NCI-H2196 (cell line): ENCODE measurements at regions not wholly inside any gene's neighbourhood (a gene's known extent, or its start where the extent isn't known, plus 50 kb on each side); places are given as distances from the start of the nearest gene placed in this dataset.
"Not testable (repeated sequence)": the region's sequence is repeated elsewhere in the genome, so short reads cannot be mapped to it uniquely, and the experiment has no call there.

Source experiments
- DNase-seq: peaks from one replicate; lab custom pipeline; 2025; ENCODE audit not compliant: unreplicated experiment; lab: John Stamatoyannopoulos, UW

DNA sequence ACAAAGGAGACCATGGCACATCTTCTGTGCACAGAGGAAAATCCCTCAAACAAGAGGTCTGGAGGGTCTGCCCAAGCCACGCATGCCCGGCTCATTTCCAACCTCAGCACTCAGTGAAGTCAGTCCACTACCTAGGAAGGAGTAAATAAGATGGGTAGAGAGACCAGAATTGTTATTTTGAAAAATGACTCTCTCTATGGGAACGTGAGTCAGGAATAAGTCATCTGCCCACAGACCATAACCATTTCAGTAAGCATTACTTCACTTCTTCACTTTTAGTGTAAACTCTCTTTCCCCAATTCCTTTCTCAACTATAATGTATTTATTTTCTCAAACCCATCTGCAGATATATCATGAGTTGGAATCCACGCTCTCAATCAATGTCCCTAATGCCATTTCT is 1039.9 kb upstream of the USP15 start:
- DNase-seq, result no peak

DNA sequence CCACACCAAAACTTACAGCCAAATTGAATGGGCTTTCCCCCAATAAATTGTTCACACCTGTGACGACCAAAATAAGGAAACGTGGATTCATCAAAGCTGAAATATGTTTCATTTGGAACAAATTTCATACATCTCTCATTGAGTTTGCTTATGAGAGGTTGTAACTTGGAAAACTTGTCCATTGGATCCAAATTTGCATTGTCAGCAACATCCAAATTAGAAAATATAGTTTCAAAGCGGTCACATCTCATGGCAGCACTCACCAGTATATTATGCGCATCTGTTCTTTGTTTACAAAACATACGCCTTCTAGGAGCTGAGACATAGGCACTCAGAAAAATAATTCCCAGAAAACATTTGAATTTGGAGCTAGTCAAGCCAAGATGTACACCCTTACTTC is 1028.2 kb upstream of the USP15 start:
- DNase-seq, result no peak

DNA sequence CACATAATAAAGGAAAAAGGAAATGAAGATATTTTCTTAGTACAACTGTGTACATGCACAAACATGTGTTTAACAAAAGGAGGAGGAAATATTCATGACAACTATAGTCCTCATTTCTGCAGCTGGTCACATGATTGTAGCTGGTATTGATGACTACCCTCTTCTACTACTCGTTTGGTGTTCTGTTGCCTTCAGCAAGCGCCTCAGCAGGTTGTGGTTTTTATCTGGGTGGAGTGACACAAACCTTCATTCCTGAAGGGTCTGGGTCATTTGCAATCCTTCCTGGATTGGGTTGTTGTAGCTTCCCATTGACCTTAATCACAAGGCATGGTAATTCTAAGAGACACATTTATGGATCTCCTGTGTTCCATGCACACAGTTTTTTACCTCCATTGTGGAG is 1009.9 kb upstream of the USP15 start:
- DNase-seq, result no peak

DNA sequence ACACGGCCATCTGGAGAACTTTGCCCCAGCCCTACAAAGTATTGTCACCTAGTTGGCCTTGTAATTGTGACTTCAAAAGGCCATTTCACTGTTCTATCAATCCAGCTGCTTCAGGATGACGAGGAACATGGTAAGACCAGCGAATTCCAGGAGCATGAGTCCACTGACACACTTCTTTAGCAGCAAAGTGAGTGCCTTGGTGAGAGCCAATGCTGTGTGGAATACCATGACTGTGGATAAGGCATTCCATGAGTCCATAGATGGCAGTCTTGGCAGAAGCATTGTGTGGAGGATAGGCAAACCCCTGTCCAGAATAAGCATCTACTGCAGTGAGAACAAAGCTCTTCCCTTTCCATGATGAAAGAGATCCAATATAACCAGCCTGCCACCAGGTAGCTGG is 1009.1 kb upstream of the USP15 start:
- no peak for DNase-seq

GRCh38 chr12:61254225-61254624 is 1006.0 kb upstream of the USP15 start:
- no peak for DNase-seq

- not testable (repeated sequence) for DNase-seq
These were observed 995.9 kb upstream of the USP15 start for GRCh38 chr12:61264294-61264693.

GRCh38 chr12:61267474-61267873 is 992.7 kb upstream of the USP15 start:
- DNase-seq, result no peak

GRCh38 chr12:61272441-61272840 is 987.8 kb upstream of the USP15 start:
- no peak for DNase-seq

DNA sequence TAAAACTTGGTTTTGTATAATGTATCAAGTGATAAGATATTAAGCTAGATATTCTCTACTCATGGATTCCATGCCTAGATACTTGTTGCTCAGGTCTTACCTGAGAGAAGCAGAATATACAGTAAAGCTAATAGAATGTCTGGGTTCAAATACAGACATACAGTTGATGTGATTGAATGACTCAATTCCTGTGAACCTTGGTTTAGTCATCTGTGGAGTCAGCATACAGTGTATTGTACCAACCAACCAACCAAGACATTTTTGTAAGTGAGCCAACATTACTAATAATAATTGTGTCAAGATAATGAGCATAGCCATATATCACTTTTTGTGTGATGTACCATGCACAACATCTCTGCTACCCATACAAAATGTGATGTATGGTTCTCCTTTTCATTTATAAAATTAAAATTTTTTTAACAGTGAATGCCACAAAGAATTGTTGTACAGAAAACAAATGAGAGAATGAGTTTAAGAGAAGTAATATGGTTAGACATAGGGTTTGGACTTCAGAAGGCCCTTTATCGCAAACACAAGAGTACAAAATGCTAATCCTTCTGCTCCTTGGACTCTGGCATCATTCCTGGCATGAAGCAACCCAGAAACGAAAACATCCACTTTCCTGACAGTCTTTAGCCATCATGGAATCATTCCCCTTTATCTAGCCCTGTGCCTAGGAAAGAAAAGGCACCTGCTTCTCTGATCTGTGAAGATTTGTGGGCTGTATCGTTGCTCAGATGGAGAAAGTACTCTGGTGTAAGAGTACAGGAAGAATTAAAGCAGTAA is 977.2 kb upstream of the USP15 start:
- DNase-seq, result no peak

GRCh38 chr12:61290473-61290872 is 969.7 kb upstream of the USP15 start:
- DNase-seq, result no peak

- DNase-seq, result no peak
These were observed 968.6 kb upstream of the USP15 start for GRCh38 chr12:61291647-61292046.

DNA sequence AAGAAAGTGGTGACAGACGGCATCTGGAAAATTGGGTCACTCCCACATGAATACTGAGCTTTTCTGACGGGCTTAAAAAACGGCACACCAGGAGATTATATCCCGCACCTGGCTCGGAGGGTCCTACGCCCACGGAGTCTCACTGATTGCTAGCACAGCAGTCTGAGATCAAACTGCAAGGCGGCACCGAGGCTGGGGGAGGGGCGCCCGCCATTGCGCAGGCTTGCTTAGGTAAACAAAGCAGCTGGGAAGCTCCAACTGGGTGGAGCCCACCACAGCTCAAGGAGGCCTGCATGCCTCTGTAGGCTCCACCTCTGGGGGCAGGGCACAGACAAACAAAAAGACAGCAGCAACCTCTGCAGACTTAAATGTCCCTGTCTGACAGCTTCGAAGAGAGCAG is 966.2 kb upstream of the USP15 start:
- DNase-seq, result not testable (repeated sequence)

DNA sequence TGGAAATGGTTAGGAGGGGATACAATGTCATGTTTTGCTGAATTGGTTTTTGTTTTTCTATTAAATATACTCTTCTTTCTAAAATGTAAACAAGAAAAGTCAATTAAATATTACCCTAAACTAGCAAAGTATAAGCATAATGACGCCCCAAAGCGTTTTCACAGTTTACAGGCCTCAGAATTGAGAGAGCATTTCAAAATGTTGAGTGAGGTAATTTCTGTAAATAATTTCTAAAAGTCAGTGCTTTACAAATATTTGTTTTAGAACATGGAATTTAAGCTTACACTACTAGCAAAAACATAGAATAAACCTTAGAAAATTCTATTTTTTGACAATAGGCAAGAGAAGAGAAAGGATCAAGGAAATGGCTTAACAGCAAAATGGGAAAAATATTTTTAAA is 958.4 kb upstream of the USP15 start:
- no peak for DNase-seq

- no peak for DNase-seq
These were observed 957.9 kb upstream of the USP15 start for GRCh38 chr12:61302282-61302681.

- no peak for DNase-seq
These were observed 952.0 kb upstream of the USP15 start for GRCh38 chr12:61308220-61308619.

DNA sequence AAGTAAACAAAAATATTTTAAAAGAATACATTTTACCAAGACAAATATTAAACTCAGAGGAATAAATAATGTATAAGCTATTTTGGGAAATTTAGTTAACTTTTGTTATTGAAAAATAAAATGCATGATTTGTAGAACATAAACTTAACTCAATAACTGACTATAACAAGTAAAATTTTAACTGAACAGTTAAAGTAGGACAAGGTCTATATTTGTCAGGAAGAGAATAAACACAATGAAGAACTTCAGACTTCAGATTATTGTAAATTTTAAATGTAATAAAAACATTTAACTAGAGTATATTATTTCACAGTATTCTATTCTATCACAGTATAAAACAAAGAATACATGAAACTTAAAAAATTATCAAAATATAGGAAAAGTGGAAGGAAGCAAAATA is 948.8 kb upstream of the USP15 start:
- no peak for DNase-seq

GRCh38 chr12:61348871-61349270 is 911.3 kb upstream of the USP15 start:
- no peak for DNase-seq

- no peak for DNase-seq
These were observed 905.1 kb upstream of the USP15 start for GRCh38 chr12:61355105-61355504.

DNA sequence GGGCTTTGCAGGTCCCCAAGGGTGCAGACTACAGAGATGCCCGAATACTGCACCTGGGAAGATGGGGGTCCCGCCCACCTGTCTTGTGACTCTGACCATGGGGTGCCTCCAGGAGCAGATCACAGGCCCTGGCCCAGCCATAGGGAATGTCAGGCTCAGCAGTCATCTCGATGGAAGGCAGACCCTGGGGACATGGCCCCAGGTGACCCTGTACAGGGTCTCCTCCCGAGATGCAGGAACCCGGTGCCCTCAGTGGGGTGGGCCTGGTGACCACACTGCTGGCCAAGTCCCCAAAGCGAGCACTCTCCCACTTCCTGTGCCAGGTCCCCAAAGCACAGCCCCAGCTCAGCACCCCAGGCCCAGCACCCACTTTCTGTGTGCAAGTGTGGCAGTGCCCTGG is 903.7 kb upstream of the USP15 start:
- no peak for DNase-seq

- DNase-seq, result no peak
These were observed 902.7 kb upstream of the USP15 start for GRCh38 chr12:61357496-61357895.

DNA sequence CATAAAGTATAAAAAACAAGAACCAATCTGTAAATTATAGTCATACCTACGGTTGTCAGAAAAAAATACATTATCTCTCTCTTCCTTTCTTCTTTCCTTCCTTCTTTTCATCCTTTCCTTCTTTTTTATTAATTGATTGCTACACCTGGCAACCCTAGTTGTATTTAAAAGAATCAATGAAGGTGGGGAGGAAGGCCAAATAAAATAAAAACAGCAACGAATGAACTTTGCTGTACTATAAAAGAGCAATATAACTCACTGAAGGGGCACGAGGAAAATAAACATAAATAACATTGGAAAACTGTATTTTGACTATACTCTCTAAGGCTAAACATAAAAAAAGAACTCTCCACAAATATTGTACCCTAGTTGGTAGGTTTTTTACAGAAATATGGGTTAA is 898.2 kb upstream of the USP15 start:
- no peak for DNase-seq

GRCh38 chr12:61365001-61365400 is 895.2 kb upstream of the USP15 start:
- DNase-seq, result no peak

DNA sequence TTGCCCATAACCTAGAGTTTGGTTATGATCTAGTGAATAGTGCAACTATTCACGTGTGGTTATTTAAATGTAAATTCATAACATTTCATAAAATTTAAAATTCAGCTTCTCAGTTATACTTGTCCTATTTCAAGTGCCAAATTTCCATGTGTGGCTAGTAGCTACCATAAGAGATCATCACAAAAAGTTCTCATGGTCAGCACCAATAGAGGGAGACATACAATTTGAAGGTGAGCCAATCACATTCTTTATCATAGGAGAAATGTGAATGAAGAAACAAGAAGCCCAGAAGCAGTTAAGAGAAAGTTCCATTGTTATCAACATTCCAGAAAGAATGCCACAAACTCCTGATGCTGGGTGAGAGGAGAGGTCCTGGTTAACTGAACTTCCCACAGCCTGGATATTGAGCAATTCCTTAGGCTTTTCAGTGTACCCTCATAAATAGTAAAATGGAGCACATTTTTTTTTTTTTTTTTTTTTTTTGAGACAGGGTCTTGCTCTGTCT is 892.9 kb upstream of the USP15 start:
- no peak for DNase-seq
